ENCODE measurements at regions not wholly inside any gene's neighbourhood (a gene's known extent, or its start where the extent isn't known, plus 50 kb on each side); places are given as distances from the start of the nearest gene placed in this dataset.

GRCh38 chr10:109591601-109592000 is 331.7 kb downstream of the XPNPEP1 start:
- ChIA-PET CTCF (no interaction called here), POLR2A (no interaction called here)
- no peaks in the 10 kb centered on the region for H3K27me3 ChIP-seq (replicated peaks in 1 of 4; ENCODE audit: control extremely low read depth in 1 of 4, control insufficient read depth in 3 of 4, insufficient read depth in 4 of 4, low read length in 3 of 4)
- intact Hi-C loops (cut with micrococcal nuclease), result no loop called here
- H3K4me3 ChIP-seq (ENCODE audit: control extremely low read depth in 1 of 5, extremely low read depth in 1 of 5, insufficient read depth in 1 of 5, low read depth in 2 of 5, low read length in 4 of 5), result no peak overlapping the region
- H3K27ac ChIP-seq (ENCODE audit: low read length in 2 of 2), result no peak overlapping the region
- no peak for TF ChIP-seq CTCF (IDR thresholded peaks at IDR 0.05)
- 60% methylated on average over 1 of the region's 2 CpGs for WGBS (ENCODE audit: insufficient coverage)
- ATAC-seq (ENCODE audit: low read depth) (no peak), DNase-seq (no peak)
- no peaks in the 10 kb centered on the region for H3K9me3 Mint-ChIP-seq (ENCODE audit: insufficient read depth)
- no peaks in the 10 kb centered on the region for H3K4me1 Mint-ChIP-seq
- H3K9ac ChIP-seq (ENCODE audit: low read length), result no peak overlapping the region
- H4K20me1 ChIP-seq (ENCODE audit: control insufficient read depth, insufficient read depth, low read length, poor library complexity, severe bottlenecking), result no peaks in the 10 kb centered on the region
- H3K36me3 ChIP-seq (replicated peaks in 1 of 2; ENCODE audit: control extremely low read depth in 1 of 2, control insufficient read depth in 1 of 2, extremely low read depth in 1 of 2, insufficient read depth in 2 of 2, low read length in 1 of 2), result no peaks in the 10 kb centered on the region
- no peak overlapping the region for H3K4me2 ChIP-seq (replicated peaks; ENCODE audit: low read depth, low read length, poor library complexity, severe bottlenecking)
- no peaks in the 10 kb centered on the region for H3K4me1 ChIP-seq (ENCODE audit: control insufficient read depth in 2 of 2, insufficient read depth in 2 of 2, low read length in 2 of 2)
- no peaks in the 10 kb centered on the region for H3K27me3 Mint-ChIP-seq
- H3K4me3 Mint-ChIP-seq, result no peak overlapping the region
- peaks cover 0 to 10% (median 0%) of the 10 kb centered on the region in 3 donors for H3K9me3 ChIP-seq (ENCODE audit: control extremely low read depth in 1 of 3, control insufficient read depth in 2 of 3, insufficient read depth in 1 of 3, low read length in 2 of 3)
- H3K79me2 ChIP-seq (ENCODE audit: control insufficient read depth, insufficient read depth, low read length), result no peaks in the 10 kb centered on the region
- H3K27ac Mint-ChIP-seq, result no peak overlapping the region
- H2AFZ ChIP-seq (ENCODE audit: insufficient read depth, low read depth, low read length, poor library complexity, severe bottlenecking), result no peak overlapping the region

DNA sequence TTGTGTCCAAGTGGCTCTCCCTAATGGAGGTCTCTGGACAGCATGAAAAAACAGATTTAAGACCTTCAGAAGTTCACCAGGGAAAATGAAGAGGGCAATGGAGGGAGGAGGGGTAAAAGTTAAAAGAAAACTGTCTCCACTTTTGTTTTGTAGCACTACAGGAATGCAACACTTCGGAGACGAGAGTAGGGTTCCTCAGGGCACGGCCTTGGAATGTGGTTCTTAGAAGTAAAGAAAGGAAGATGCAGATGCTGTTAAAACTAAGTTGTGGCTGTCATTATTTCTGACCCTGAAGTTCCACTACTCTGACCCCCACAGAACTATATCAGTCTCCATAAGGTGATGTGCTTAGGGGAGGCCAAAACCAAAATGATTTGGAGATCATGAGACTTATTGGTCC is 335.1 kb downstream of the XPNPEP1 start:
- CTCF ChIA-PET, result no interaction called here
- POLR2A ChIA-PET, result no interaction called here
- ATAC-seq (ENCODE audit: low read depth), result no peak

More for the DNA sequence above, 335.1 kb downstream of the XPNPEP1 start:
- no peaks in the 10 kb centered on the region for H3K27me3 ChIP-seq (replicated peaks in 1 of 4; ENCODE audit: control extremely low read depth in 1 of 4, control insufficient read depth in 3 of 4, insufficient read depth in 4 of 4, low read length in 3 of 4)
- H3K79me2 ChIP-seq (ENCODE audit: control insufficient read depth, insufficient read depth, low read length), result no peaks in the 10 kb centered on the region
- H2AFZ ChIP-seq (ENCODE audit: insufficient read depth, low read depth, low read length, poor library complexity, severe bottlenecking), result no peak overlapping the region
- H3K27ac ChIP-seq (ENCODE audit: low read length in 2 of 2), result no peak overlapping the region
- no peak overlapping the region for H3K27ac Mint-ChIP-seq
- no peak overlapping the region for H3K9ac ChIP-seq (ENCODE audit: low read length)
- no peaks in the 10 kb centered on the region for H3K36me3 ChIP-seq (replicated peaks in 1 of 2; ENCODE audit: control extremely low read depth in 1 of 2, control insufficient read depth in 1 of 2, extremely low read depth in 1 of 2, insufficient read depth in 2 of 2, low read length in 1 of 2)
- no peaks in the 10 kb centered on the region for H3K4me1 ChIP-seq (ENCODE audit: control insufficient read depth in 2 of 2, insufficient read depth in 2 of 2, low read length in 2 of 2)
- intact Hi-C loops (cut with micrococcal nuclease), result no loop called here
- no peaks in the 10 kb centered on the region for H3K4me1 Mint-ChIP-seq
- H3K27me3 Mint-ChIP-seq, result no peaks in the 10 kb centered on the region
- H3K9me3 ChIP-seq (ENCODE audit: control extremely low read depth in 1 of 3, control insufficient read depth in 2 of 3, insufficient read depth in 1 of 3, low read length in 2 of 3), result peaks cover 0 to 1% (median 0%) of the 10 kb centered on the region in 3 donors
- no peak overlapping the region for H3K4me3 Mint-ChIP-seq
- no peak for DNase-seq
- H3K4me3 ChIP-seq (ENCODE audit: control extremely low read depth in 1 of 5, extremely low read depth in 1 of 5, insufficient read depth in 1 of 5, low read depth in 2 of 5, low read length in 4 of 5), result no peak overlapping the region
- WGBS (ENCODE audit: insufficient coverage), result no CpG with 5 or more reads among the region's 3 CpGs
- no peaks in the 10 kb centered on the region for H4K20me1 ChIP-seq (ENCODE audit: control insufficient read depth, insufficient read depth, low read length, poor library complexity, severe bottlenecking)
- TF ChIP-seq EZH2 (IDR thresholded peaks at IDR 0.05; ENCODE audit: borderline replicate concordance, insufficient read depth, low read depth, low read length, poor library complexity, severe bottlenecking) (no peak), CTCF (IDR thresholded peaks at IDR 0.05) (no peak)
- no peak overlapping the region for H3K4me2 ChIP-seq (replicated peaks; ENCODE audit: low read depth, low read length, poor library complexity, severe bottlenecking)
- H3K9me3 Mint-ChIP-seq (ENCODE audit: insufficient read depth), result peaks cover 2% of the 10 kb centered on the region

All from B cell (primary cell).